Heart left ventricle (tissue), 16 donors: ENCODE measurements at regions not wholly inside any gene's neighbourhood (a gene's known extent, or its start where the extent isn't known, plus 50 kb on each side); places are given as distances from the start of the nearest gene placed in this dataset.

ENCODE experiments used
- ATAC-seq, 4 donors: fragments of 200-7000 bp; cut with Tn5 transposase; one replicate each; pipeline ENCODE4 v1.9.1; 2020 to 2022; ENCODE audit warnings: moderate library complexity in 4 of 4, mild to moderate bottlenecking in 3 of 4, moderate number of reproducible peaks in 1 of 4
- DNase-seq, 5 donors: peaks; one replicate each; pipeline ENCODE4 v3.0.0-alpha.2; 2020
- H3K27ac ChIP-seq, 12 donors: fragments of 200-600 bp; sonication (generic) in 4 of 12; one replicate each; pipeline versions ENCODE4 v1.5.0 to v1.8.0; 2016 to 2022; ENCODE audit warnings: mild to moderate bottlenecking in 2 of 12
- H3K27me3 ChIP-seq, 9 donors: fragments of 200-600 bp; sonication (generic) in 2 of 9; one replicate each; pipeline versions ENCODE4 v1.5.1 to v1.8.0; 2016 to 2022; ENCODE audit warnings: mild to moderate bottlenecking in 3 of 9
- H3K36me3 ChIP-seq, 9 donors: fragments of 200-600 bp; sonication (generic) in 2 of 9; one replicate each; pipeline versions ENCODE4 v1.5.0 to v1.8.0; 2018 to 2022; ENCODE audit warnings: mild to moderate bottlenecking in 2 of 9
- H3K4me1 ChIP-seq, 12 donors: fragments of 200-600 bp; sonication (generic) in 4 of 12; one replicate each; pipeline versions ENCODE4 v1.5.0 to v1.8.0; 2016 to 2022; ENCODE audit warnings: mild to moderate bottlenecking in 3 of 12
- H3K4me3 ChIP-seq, 12 donors: fragments of 200-600 bp; sonication (generic) in 4 of 12; one replicate each; pipeline versions ENCODE4 v1.5.0 to v1.8.0; 2017 to 2022; ENCODE audit warnings: mild to moderate bottlenecking in 9 of 12, moderate library complexity in 4 of 12
- H3K9me3 ChIP-seq, 12 donors: fragments of 200-600 bp; sonication (generic) in 4 of 12; one replicate each; pipeline versions ENCODE4 v1.5.0 to v1.8.0; 2016 to 2022; ENCODE audit warnings: mild to moderate bottlenecking in 1 of 12
- POLR2A ChIP-seq, 2 donors: fragments of 450-650 bp; IDR thresholded peaks; one replicate each; pipeline ENCODE4 v1.6.1; 2017; ENCODE audit warnings: antibody characterized with exemption in 2 of 2, mild to moderate bottlenecking in 2 of 2, moderate library complexity in 2 of 2
- WGBS, 4 donors: extraction: QIAGEN DNeasy Blood & Tissue Kit in 2 of 4; methylation state at CpG; one replicate each; pipeline versions ENCODE4 v1.1.5 to v1.1.7; 2013 to 2018; 5-methylcytosine and 5-hydroxymethylcytosine counted together
- intact Hi-C, 10 donors: fragments of 100-400 bp; cut with DNase I; formaldehyde crosslinking; loops; one replicate each; pipeline versions ENCODE4 v1.11.1 to v1.14.2; 2022
- TF ChIP-seq, protein P1 (sequence below), 12 donors: fragments of 200-600 bp; sonication (generic) in 4 of 12; IDR thresholded peaks; one replicate each; pipeline versions ENCODE4 v1.5.0 to v1.8.0; 2018 to 2022; ENCODE audit warnings: antibody characterized with exemption in 12 of 12, mild to moderate bottlenecking in 5 of 12
- donor health status: ischemic (EF 13 %, LVEDD 7.1; RV severe dilation, severe dysfunction).
- donor health status: healthy with polysubstance abuse.
- donor health status: DM: no; HTN: yes; CAD: no.
- donor health status: DM: no; HTN: no; CAD: no.
- donor health status: ischemic (EF 25% LVEDD 6.9; RV normal size, moderate dysfunction).
- donor health status: ischemic (EF 25% LVEDD 5.7; RV mildly dilated, moderate dysfunction).
- donor health status: healthy.
- donor health status: DM: yes; HTN: yes; CAD: no.
- donor health status: ischemic (EF 35%, LVEDD 5.7; RV mildly dilated, moderate dysfunction).
- donor health status: nonischemic (EF 11% LVEDD 7.7; RV severe dilation, severe dysfunction).
- donor health status: DM: yes; HTN: yes; CAD: no.
- donor health status: PGD.
- donor health status: ischemic (EF 29% LVEDD 5.4; RV normal size, mild dysfunction).
- donor health status: nonischemic (EF 23%, LVEDD 6.1; RV moderate dilation, normal function).

DNA sequence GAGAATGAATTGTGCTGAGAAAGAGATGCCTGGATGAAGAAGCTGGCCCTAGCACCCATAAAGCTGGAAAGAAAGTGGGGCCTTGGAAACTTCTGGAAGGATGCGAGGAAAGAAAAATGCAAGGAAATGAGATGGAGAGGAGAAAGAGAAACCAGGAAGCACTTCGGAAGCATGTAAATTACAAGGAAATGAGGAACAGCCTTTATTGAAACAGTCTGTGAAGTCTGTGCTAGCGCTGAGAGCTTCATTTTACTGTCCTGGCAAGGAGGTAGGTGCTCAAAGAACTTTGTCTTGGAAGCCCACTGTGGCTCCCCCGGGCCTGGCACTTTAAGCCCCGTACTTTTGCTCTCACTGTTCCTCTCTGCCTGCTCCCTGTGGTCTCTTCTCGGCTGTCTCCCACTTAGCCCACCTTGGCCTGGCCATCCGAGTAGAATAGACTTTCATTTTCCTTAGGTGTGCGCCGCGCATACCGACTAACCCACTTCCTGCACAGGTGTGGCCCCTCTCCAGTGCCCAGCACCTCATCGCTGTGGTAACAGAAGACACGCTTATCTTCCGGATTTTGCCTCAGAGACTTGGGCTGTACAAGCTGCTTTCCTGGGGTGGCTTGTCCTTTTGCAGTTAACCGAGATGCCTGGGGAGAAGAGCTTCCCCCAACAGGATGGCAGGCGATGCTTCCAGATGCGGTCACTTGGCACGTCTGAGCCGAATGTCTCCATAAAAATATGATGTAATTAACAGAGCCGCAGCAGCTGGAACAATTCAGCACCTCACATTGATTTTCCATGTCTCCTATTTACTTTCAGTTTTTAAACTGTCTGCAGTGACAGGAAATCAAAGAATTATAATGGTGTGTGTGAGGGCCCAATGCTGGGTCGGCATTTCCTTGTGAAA lies 199.6 kb downstream of the HRH4 start:
- DNase-seq (peak; percentile 45 to 75 (median 56)), ATAC-seq (peak in 3 of 4 donors; percentile 59 to 72 (median 71))
- Histone ChIP-seq H3K36me3 (no peaks in the 10 kb centered on the region), H3K4me1 (peaks cover 0 to 42% (median 12%) of the 10 kb centered on the region in 12 donors), H3K27me3 (no peaks in the 10 kb centered on the region), H3K4me3 (peak overlapping the region; percentile 12 to 64 (median 45)), H3K27ac (peak overlapping the region; percentile 40 to 88 (median 77)), H3K9me3 (no peaks in the 10 kb centered on the region)
- intact Hi-C loops: loop anchor here in 2 of 10 donors (5.0 kb wide), 1 partner anchor 33 kb away; no protein-coding TSS in a partner anchor
- no peak for TF ChIP-seq POLR2A (IDR thresholded peaks at IDR 0.05)
- TF ChIP-seq, protein P1, sequence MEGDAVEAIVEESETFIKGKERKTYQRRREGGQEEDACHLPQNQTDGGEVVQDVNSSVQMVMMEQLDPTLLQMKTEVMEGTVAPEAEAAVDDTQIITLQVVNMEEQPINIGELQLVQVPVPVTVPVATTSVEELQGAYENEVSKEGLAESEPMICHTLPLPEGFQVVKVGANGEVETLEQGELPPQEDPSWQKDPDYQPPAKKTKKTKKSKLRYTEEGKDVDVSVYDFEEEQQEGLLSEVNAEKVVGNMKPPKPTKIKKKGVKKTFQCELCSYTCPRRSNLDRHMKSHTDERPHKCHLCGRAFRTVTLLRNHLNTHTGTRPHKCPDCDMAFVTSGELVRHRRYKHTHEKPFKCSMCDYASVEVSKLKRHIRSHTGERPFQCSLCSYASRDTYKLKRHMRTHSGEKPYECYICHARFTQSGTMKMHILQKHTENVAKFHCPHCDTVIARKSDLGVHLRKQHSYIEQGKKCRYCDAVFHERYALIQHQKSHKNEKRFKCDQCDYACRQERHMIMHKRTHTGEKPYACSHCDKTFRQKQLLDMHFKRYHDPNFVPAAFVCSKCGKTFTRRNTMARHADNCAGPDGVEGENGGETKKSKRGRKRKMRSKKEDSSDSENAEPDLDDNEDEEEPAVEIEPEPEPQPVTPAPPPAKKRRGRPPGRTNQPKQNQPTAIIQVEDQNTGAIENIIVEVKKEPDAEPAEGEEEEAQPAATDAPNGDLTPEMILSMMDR (IDR thresholded peaks at IDR 0.05): no peak
- WGBS, 4 donors: 41 to 57% (median 45%) methylated on average over 21 of the region's 21 CpGs

DNA sequence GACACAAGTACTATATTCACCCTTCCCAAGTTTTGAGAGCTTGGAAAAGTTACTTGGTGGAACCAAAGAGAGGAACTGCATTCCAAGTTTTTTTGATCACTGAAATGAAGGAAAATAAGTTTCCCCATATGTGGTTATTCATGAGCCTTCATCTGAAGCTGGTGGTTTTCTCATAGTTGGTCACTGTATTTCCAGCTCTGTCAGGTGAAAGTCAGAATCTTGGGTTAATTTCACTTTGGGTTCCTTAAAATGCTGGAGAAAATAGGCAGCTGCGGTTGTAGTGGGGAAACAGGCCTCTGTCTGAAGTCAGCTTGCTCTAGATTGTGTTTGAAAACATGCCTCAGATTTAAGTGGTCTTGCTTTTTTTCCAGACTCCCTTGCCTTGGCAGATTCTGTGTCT lies 200.5 kb downstream of the HRH4 start:
- Histone ChIP-seq H3K4me1 (peaks cover 0 to 42% (median 12%) of the 10 kb centered on the region in 12 donors), H3K27ac (peak overlapping the region in 10 of 12 donors; percentile 58 to 88 (median 78)), H3K36me3 (no peaks in the 10 kb centered on the region), H3K4me3 (peak overlapping the region in 8 of 12 donors; percentile 42 to 64 (median 50)), H3K9me3 (no peaks in the 10 kb centered on the region), H3K27me3 (no peaks in the 10 kb centered on the region)
- 48 to 62% (median 54%) methylated on average over 1 of the region's 1 CpG for WGBS, 4 donors
- ATAC-seq (no peak), DNase-seq (no peak)
- TF ChIP-seq, protein P1 (IDR thresholded peaks at IDR 0.05): no peak
- TF ChIP-seq POLR2A (IDR thresholded peaks at IDR 0.05): no peak
- intact Hi-C loops: loop anchor here in 2 of 10 donors (5.0 kb wide), 1 partner anchor 34 kb away; no protein-coding TSS in a partner anchor

DNA sequence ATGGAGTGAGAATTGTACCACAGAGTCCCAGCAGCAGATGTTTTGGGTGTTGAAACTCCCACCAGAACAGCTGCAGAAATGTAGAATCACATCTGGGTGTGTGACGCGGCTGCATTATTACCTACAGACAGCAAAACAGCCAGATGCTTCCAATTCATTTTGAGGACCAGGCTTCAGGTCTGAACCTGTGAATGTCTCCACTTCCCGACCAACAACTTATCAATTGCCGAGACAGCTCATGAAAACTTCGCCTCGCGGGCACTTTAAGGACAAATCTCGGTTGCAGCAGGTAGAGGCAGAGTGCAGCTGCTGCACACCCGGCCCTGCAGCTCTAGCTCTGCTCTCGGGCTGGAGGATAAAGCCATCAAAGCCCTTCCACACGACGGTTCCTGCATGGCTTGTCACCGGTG lies 202.0 kb downstream of the HRH4 start:
- Histone ChIP-seq H3K27ac (peak overlapping the region in 3 of 12 donors; percentile 13 to 77 (median 27)), H3K9me3 (no peaks in the 10 kb centered on the region), H3K4me1 (peaks cover 0 to 31% (median 12%) of the 10 kb centered on the region in 12 donors), H3K4me3 (peak overlapping the region in 2 of 12 donors; percentile 2 to 26), H3K36me3 (no peaks in the 10 kb centered on the region), H3K27me3 (no peaks in the 10 kb centered on the region)
- peak in 1 of 4 donors; percentile 41 for ATAC-seq
- 61 to 68% (median 63%) methylated on average over 13 of the region's 13 CpGs for WGBS, 4 donors
- TF ChIP-seq, protein P1 (IDR thresholded peaks at IDR 0.05): no peak
- no peak for TF ChIP-seq POLR2A (IDR thresholded peaks at IDR 0.05)
- DNase-seq: no peak
- intact Hi-C loops: loop anchor here in 2 of 10 donors (5.0 kb wide), 1 partner anchor 35 kb away; no protein-coding TSS in a partner anchor

DNA sequence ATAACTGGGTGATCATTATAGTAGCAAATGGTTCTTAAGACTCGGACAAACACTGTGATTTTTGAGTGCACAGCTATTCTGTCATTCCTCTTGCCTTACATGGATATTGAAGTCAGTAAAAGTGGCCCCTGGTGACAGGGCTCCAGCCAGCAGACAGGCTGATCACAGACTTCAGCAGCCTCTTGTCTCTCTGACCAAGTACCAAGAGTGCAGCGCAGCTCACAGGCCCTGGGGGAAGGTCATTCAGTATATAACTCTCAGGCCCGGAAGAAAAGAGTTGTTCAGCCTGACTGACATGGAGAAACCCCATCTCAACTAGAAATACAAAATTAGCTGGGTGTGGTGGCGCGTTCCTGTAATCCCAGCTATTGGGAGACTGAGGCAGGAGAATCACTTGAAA lies 202.6 kb downstream of the HRH4 start:
- no peak for ATAC-seq

More for the DNA sequence above, 202.6 kb downstream of the HRH4 start:
- H3K27ac ChIP-seq: peak overlapping the region in 2 of 12 donors; percentile 27 to 77
- 68 to 82% (median 73%) methylated on average over 5 of the region's 5 CpGs for WGBS, 4 donors
- peaks cover 0 to 25% (median 10%) of the 10 kb centered on the region in 12 donors for H3K4me1 ChIP-seq
- intact Hi-C loops: loop anchor here in 2 of 10 donors (5.0 kb wide), 1 partner anchor 36 kb away; no protein-coding TSS in a partner anchor
- no peaks in the 10 kb centered on the region for H3K9me3 ChIP-seq
- TF ChIP-seq, protein P1 (IDR thresholded peaks at IDR 0.05): no peak
- TF ChIP-seq POLR2A (IDR thresholded peaks at IDR 0.05): no peak
- no peak for DNase-seq
- no peaks in the 10 kb centered on the region for H3K36me3 ChIP-seq
- H3K4me3 ChIP-seq: peak overlapping the region in 1 of 12 donors; percentile 2
- no peaks in the 10 kb centered on the region for H3K27me3 ChIP-seq
